ENCODE measurements at regions not wholly inside any gene's neighbourhood (a gene's known extent, or its start where the extent isn't known, plus 50 kb on each side); places are given as distances from the start of the nearest gene placed in this dataset.
"Not testable (repeated sequence)": the region's sequence is repeated elsewhere in the genome, so short reads cannot be mapped to it uniquely, and the experiment has no call there.

DNA sequence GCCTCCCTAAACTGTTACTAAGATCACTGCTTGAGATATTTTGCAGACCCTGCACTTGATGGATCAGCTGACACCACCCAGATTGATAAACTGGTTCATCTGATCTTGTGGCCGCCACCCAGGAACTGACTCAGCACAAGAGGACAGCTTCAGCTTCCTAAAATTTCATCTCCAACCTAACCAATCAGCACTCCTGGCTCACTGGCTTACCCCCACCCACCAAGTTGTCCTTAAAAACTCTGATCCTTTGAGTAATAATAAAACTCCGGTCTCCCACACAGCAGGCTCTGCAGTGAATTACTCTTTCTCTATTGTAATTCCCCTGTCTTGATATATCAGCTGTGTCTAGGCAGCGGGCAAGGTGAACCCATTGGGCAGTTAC lies 174.8 kb downstream of the UTP18 start:
- no peak for DNase-seq (ENCODE audit: low spot score)

DNA sequence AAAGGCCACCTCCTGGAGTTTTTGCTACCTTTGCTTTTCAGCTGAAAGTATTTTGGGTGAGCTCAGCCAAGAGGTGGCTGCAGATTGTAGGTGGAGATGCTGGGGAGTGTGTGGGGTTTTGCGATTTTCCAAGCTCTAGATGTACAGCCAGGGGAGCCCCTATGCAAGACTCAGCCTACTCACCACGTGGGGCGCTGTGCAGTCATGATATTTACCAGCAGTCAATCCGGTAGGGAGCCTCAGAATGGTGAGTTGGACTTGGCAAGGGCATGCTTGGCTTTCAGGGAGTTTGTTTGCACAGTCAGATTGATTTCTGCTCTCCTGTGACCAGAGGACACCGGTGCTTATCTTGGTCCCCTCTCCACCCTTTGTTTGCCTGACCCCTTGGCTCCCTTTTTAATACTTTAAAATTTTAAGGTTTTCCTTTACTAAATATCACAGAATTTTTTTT lies 175.3 kb downstream of the UTP18 start:
- DNase-seq (ENCODE audit: low spot score): no peak

DNA sequence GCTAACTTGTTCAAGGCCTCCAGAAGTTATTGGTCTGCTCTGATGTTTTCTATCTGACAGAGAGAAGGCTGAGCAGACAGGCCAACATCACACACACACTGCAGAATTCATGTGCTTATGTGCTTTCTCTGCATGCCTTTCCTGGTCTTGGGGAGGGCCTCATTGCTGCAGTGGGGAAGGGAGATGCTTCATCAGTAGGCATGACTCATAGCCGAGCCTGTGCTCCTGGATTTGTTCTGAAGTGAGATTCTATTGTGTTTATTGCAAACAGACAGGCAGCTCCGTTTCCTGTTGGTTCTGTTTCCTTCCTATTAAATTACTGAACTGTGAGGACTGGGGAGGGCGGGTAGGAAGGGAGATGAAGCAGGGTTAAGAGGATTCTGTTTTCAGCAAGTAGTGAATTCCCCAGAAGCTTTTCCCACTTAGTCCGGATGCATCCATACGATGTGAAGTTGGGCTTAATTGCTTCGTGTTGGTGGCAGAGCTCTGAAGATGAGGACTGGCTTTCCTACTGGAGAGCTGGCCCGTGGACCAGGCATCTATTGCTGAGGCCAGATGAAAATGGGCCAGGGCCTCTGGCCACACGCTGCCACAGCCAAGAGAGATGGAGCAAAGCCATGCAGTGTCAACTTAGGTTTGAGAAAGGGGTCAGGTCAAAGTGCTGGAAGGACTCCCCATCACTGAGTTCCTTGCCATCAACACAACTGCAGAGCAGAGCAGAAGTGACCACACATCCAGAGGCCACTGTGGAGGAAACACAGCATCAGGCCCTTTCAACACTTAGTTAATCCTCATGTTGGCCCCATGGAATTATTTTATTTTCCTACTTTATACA lies 179.3 kb downstream of the UTP18 start:
- no peak for DNase-seq (ENCODE audit: low spot score)

DNA sequence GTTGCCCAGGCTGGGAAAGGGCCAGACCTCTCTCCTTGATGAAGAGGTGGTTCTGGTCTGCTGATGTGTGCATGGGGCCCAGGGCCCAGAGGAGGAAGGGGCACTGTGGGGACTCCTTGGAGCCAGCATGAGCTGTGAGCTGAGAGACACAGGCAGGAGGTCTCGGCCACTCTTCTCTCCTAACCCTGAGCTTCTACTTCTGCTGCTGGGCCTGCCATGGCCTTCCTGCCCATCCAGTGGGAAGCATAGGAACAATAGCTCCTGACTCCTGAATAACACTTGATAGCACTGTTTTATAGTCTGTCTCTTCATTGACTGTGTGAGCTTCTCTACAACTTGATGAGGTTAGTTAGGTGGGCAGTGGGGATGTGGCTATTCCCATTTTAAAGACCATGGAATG lies 181.1 kb downstream of the UTP18 start:
- DNase-seq (ENCODE audit: low spot score): no peak

DNA sequence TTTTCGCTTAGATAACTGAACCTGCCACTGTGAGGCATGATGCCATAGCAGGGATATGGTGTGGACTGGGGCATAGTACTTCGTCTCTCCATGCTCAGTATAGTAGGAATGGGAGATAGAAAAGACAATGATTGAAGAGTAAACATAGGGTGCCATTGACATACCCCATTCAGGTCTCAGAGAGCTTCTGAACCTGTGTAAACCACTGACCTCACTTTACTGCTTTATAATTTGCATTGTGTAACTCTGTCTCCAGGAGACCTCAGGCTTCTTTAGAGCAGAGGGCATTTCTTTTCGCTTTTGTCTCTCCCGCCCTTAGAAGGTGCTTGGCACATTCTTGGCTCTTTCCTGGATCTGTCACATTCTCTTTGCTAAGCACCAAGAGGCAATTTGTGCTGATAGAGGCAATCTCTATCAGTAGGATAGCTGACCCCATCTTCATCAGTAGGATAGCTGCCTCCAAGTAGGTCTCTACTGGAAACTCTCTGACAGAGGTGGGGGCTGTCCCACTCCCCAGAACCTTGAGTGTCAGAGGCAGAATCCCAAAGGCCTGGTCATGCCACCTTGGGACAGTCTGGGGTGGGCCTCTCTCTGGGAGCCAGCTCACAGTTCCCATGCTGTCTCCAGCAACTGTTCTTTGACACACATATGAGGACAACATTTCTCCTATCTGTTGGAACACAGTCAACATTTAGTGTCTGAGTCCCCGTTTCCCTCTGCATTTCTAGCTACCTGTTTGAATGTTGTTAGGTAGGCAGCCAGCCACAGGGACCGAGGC lies 181.9 kb downstream of the UTP18 start:
- no peak for DNase-seq (ENCODE audit: low spot score)

DNA sequence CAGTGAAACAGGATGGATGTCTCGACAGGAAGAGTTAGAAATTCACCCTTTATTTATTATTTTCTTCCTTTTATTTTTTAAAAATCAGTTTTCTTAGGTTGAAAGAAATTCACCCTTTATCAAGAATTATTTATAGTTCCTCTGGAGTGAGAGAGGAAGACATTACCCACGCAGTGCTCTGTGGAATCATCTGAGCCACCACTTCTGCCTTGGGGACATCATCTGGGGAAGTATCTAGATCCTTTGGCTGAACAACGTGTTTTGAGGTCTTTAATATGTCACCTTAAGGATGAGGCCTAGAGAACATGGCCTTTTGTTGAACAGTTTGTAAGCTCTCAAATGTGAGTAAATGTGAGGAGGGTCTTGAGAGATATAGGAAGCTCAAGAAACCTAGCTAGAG lies 183.3 kb downstream of the UTP18 start:
- no peak for DNase-seq (ENCODE audit: low spot score)

DNA sequence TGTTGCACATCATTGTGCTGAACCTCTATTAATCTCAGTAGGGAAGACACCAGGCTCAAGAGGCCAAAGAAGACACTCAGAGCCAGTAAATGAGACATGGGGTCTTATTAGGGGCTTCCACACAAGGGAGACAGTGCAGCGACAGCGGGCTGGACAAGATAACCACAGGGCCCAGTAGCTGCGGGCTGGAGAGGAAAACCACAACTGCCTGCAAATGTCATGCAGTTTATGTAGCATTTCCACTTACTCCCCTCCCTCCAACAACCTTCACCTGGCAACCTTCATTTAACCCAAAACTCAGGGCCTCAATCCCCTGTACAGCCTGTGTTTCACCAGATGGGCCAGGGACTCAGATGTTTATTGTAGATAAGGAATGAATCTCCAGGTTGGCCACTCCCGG lies 185.6 kb downstream of the UTP18 start:
- no peak for DNase-seq (ENCODE audit: low spot score)

DNA sequence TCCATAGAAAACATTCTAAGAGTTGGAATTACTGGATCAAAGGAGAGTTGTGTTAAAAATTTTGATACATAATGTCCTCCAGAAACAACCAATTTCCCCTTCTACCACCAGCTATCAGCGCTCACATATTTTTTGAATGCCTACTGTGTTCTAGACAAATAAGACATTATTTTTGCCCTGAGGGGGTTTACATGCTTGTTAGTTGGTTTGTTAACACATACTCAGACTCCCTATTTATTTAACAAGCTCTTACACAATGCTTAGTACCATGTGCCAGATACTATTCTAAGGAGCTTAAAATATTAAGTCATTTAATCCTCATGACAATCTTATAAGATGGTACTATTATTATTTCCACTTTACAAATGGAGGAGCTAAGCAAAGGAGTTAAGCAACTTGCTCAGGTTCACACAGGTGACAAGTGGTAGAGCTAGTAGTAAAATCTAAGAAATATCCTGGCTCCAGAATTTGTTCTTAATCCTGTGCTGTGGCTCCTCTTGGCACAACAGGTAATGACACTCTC lies 194.2 kb downstream of the UTP18 start:
- DNase-seq (ENCODE audit: low spot score): no peak

DNA sequence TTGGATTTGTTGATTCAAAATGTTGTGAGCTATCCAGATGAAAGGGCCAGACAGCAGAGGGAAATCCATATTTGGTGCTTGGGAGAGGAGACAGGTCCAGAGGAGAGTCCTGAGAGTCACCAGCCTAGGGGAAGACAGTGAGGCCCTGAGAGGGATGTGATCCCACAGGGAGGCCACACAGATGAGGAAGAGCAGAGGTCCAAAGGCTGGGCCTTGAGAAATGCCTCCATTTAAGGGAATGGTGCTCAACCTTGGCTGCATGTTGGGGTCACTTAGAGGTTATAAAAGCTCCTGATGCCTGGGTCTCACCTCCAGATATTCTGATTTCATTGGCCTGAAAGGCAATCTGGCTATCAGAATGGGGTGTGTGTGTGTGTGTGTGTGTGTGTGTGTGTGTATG lies 194.9 kb downstream of the UTP18 start:
- DNase-seq (ENCODE audit: low spot score): no peak

DNA sequence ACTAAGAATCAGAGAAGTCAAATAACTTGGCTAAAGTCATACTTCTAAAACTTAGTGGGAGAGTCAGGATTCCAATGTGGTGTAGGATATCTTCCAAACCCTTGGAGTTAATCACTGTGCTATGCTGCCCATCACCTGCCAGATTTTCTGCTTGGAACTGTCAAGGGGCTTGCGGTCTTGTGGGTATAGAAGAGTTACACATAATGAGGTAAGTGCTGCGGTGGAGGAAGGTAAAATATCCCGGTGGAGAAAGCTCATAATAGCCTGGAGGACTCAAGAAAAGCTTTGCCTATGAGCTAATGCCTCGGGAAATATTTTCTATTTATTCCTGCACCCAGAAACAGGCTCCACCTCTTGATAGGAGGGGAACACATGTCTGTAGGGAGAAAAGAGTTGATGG lies 195.6 kb downstream of the UTP18 start:
- no peak for DNase-seq (ENCODE audit: low spot score)

DNA sequence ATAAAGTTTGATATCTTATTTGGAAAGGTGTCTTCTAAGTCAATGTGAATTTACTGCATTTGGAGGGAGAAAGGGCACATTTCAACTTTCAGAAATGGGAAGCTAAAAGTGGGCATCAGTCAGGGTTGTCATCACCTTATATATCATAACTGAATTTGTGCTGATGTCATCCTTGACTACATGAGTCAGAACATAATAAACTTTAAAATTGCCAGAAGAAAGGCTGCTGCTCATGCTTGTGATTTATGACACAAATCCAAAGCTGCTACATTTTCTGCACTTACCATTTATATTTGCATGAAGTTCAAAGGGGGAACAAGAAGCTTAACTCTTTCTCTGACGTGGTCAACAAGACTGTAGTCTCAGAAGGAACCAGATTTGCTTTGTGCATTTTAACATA lies 196.6 kb downstream of the UTP18 start:
- DNase-seq (ENCODE audit: low spot score): no peak

DNA sequence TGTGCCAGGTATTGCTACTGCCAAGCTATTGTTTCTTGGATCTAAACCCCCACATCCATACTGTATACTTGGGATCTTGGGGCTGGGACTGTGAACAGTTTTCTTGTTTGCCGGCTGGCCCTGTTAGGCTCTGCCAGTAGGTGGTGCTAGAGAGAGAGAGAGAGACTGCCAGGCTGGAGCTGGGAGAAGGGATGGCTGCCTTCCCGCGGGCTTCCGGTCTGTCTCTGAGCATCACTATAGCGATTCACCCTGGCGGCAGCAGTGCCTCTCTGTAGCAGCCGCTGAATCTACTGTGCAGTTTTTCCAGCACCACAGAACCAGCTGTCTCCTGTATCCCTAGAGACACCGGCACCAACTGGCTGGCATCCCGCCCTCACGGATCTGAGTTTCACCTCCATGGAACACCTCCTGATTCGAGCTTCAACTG lies 201.2 kb downstream of the UTP18 start:
- DNase-seq (ENCODE audit: low spot score): no peak

DNA sequence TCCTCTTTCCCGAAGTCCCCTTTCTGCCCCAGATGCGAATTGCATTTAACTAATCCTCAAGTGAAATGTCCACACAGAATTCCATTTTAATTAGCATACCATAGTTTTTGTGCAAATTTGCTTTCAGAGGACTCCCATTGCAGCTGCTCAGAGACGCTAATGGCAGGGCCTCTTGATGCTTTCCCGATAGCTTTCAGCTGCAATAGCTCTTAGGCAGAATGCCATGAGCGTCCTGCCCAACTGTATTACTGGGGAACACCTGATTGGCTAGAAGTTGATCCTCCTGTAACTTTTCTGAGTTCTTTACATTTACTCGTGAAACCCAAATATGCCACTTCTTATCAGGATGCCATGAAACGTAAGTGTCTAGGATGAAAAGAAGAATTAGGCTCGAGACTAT lies 203.0 kb downstream of the UTP18 start:
- no peak for DNase-seq (ENCODE audit: low spot score)

DNA sequence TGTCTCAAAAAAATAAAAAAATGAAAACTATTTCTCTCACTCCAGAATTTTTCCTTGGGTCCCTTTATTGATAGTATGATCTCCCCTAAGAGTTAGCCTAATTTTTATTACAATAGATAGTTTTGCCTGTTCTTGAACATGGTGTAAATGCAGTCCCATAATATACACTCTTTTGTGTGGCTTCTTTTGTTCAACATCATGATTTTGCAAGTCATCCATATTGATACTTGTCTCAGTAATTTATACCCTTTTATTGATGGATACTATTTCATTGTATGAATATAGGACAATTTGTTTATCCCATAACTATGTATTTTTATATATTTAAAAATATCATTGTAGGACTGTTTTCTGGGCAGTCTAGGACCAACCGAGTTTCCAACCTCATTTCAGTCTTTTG lies 207.0 kb downstream of the UTP18 start:
- no peak for DNase-seq (ENCODE audit: low spot score)

DNA sequence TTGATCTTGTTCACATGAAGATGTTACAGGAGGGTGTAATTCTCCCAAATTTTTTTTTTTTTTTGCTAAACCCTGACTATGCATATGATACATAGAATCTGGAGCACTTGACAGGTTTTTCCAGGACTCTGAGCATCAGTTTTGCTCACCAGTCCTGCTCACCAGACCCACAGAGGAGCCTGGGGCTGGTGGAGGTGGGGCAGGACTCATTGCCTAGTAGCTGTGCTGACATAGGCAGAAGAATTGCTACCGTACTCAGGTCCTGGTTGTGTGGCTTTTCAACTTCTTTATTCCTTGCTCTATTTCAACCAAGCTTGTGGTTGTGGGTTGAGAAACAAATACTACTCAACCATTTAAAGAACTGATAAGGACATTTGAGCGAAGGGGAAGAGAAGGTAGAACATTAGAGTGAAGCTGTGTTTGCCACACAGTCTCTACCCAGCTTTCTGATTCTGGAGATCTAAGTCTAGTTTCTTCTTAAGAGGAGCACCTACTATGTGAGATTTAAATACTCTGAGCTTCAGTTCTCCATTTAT lies 212.4 kb downstream of the UTP18 start:
- DNase-seq (ENCODE audit: low spot score): no peak

DNA sequence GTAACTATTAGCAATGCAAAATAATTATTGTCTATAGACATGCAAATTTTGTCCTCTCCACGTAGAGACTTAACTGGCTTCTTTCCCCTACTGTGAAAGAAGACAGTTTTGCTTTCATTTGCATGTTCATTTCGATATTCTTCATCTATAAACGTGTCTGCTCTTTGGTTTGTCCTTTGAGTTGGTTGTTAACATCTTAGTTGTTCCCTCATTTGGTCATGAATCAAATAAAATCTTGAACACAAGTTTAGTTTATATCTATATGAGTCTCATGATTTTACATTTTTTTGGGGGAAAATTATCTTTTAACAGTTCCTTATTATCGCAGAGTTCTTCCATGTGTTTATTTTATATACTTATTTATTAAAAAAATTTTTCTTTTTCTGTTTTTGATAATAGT lies 214.4 kb downstream of the UTP18 start:
- no peak for DNase-seq (ENCODE audit: low spot score)

DNA sequence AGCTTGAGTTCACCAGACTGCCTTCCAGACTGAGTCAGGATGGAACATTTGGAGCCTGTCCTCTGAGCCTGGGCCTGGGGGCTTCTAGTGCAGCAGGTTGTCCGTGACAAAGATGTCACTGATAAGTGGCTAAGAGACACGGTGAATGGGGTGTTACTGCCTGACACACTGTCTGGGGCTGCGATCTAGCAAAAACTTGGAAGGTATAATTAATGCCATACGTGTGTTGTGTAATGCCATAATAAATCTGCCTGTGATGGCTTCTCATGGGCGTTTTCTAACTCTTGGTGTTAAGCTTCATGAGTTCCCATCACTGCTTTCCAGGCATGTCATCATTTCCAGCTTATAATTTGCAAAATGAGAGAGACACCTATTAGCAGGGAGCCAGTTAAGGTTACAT lies 215.4 kb downstream of the UTP18 start:
- no peak for DNase-seq (ENCODE audit: low spot score)

DNA sequence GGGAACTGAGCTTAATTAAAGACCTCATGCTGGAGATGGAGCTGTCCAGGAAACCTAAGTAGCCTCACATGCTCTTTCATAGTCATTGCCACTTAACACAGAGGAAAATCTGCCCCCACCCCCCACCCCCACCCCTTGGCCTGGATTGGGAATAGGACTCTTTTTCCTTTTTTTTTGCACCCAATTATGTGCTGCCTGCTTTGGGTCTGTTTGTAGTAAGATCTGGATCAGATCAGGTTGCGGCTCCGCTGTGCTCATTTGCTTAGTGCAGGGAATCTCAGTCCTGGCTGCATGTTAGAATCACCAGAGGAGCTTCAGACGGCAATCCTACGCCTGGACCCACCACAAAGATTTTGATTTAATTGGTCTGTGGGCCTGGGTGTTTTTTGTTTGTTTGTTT lies 219.0 kb downstream of the UTP18 start:
- no peak for DNase-seq (ENCODE audit: low spot score)

DNA sequence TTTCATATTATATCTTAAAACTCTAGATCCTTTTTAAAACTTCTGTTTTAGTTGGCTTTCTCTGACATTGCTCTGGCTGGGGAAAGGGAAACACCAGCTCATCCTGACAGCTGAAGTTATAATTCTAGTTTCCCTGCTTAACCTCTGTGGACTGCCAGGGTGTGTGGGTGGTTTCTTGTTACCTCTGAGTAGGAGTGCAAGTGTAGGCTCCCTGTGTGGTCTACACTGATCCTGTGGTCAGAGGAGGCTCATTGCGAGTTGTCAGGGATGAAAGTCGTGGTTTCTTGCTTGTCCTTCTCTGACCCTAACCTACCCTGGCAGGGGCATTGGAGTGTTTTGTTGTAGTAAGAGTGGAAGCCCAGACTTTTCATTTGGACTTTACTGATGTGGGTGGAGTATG lies 221.0 kb downstream of the UTP18 start:
- DNase-seq (ENCODE audit: low spot score): no peak

DNA sequence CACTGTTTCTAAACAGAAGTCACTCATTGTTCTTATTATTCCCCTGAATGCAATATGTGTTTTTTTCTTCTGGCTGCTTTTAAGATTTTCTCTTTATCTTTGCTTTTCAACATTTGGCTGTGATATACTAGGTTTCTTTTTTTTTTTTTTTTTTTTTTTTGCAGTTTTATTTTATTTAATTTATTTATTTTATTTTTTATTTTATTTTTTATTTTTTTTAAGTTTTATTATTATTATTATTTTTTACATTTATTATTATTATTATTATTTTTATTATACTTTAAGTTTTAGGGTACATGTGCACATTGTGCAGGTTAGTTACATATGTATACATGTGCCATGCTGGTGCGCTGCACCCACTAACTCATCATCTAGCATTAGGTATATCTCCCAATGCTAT lies 221.9 kb downstream of the UTP18 start:
- not testable (repeated sequence) for DNase-seq (ENCODE audit: low spot score)

DNA sequence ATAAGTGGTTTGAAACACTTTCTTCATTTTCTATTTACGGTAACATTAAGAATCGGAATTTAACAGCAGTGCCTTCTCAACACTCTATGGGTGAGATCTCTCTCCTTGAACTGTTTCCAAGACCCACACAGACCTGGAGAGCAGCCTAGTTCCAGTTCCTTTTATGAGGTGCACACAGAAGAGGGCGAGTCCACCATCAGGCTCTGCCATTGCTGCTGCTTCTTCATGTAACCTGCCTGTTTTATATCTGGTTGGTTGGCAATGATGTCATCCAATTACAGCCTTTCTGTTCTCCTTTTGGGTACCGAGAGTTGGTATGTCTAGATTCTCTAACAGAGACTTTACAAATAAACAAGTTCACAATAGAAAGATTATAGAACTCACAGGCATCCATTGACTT lies 225.7 kb downstream of the UTP18 start:
- DNase-seq (ENCODE audit: low spot score): no peak

DNA sequence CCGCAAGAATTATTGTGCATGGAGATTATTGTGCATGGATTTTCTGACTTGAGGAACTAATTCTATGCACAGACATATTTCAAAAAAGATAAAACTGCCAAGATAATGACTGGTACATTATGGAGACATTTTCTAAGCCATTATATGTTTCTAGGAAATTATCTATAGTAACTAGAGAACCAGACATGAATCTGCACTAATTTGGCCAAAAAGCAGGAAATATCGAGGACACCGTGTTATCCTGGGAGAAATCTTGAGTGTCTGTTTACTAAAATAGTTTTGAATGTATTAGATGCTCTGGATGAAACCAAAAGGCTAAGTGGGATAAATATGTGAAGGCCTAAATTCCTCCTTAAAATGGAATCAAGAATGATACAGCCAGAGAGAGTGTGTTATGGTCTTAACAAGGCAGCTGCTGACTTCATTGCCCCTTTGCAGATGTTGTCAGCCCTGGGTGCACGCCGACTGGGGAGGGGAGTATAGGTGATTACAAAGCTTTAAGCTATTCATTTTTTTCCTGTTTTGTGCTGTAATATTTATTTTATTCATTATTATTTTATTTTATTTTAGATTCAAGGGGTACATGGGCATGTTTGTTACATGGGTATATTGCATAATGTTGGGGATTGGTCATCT lies 226.7 kb downstream of the UTP18 start:
- DNase-seq (ENCODE audit: low spot score): no peak

Data from ureter (tissue), 1 donor.